Adrenal gland (tissue), 5 donors: ENCODE measurements at regions not wholly inside any gene's neighbourhood (a gene's known extent, or its start where the extent isn't known, plus 50 kb on each side); places are given as distances from the start of the nearest gene placed in this dataset.

Source experiments
- CTCF ChIP-seq, 6 experiments: fragments of 450-650 bp in 4 of 6; fragments of 200-600 bp in 2 of 6; sonication (generic) in 1 of 6; IDR thresholded peaks; 1 replicate in 5 of 6; 2 replicates in 1 of 6; pipeline versions ENCODE4 v1.5.1 to v1.8.0; 2016 to 2021; ENCODE audit warnings: antibody characterized with exemption in 6 of 6, mild to moderate bottlenecking in 2 of 6, moderate library complexity in 1 of 6
- POLR2A ChIP-seq, 2 donors: fragments of 450-650 bp; IDR thresholded peaks; one replicate each; pipeline ENCODE4 v1.6.1; 2017; ENCODE audit warnings: antibody characterized with exemption in 2 of 2, mild to moderate bottlenecking in 2 of 2, moderate library complexity in 1 of 2
- donor health status: DM: no; HTN: no; CAD: no.

GRCh38 chr12:91685917-91686316 lies 459.7 kb downstream of the BTG1 start:
- TF ChIP-seq POLR2A (IDR thresholded peaks at IDR 0.05) (no peak), CTCF (IDR thresholded peaks at IDR 0.05) (no peak)
